HL-60 (cell line): ENCODE measurements at regions not wholly inside any gene's neighbourhood (a gene's known extent, or its start where the extent isn't known, plus 50 kb on each side); places are given as distances from the start of the nearest gene placed in this dataset.

Experiments
- CTCF ChIP-seq: IDR thresholded peaks from one replicate; pipeline ENCODE4 v1.5.1; 2011; ENCODE audit warnings: low read length, control low read depth, inconsistent platforms; ENCODE audit not compliant: insufficient read depth
- GABPA ChIP-seq: IDR thresholded peaks from 2 replicates; pipeline ENCODE4 v1.6.1; 2012; ENCODE audit warnings: low read depth
- POLR2AphosphoS5 ChIP-seq: IDR thresholded peaks from 2 replicates; pipeline ENCODE4 v1.6.1; 2012; ENCODE audit warnings: low read depth

GRCh38 chr6:74018825-74019224 lies 322.8 kb downstream of the CD109 start:
- TF ChIP-seq GABPA, result no peak
- no peak for TF ChIP-seq CTCF
- no peak for TF ChIP-seq POLR2AphosphoS5
